ENCODE measurements at regions not wholly inside any gene's neighbourhood (a gene's known extent, or its start where the extent isn't known, plus 50 kb on each side); places are given as distances from the start of the nearest gene placed in this dataset.

DNA sequence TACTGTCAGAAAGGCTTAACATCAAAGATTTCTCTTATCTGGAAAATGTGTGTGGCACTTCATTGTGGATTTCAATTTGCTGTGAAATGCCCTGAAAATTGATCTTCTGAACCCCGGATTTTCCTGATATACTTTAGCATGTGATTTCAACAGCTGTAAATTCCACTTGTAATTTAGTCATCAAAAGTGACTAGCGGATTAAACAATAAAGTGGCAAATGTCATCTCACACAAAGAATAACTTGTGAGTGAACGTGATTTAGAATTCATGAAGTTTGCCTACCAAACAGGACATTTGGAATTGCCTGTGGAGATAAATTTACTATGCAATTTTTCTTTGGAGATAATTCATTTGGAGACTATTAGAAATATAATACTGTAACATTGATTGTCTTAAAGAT lies 601.6 kb downstream of the COL12A1 start:
- Histone ChIP-seq H3K4me1 (no peaks in the 10 kb centered on the region), H3K27me3 (no peaks in the 10 kb centered on the region), H3K9me3 (no peaks in the 10 kb centered on the region), H3K4me3 (no peak overlapping the region), H3K36me3 (no peaks in the 10 kb centered on the region), H3K27ac (no peak overlapping the region)
- intact Hi-C loops (cut with DNase I): loop anchor here (10.0 kb wide), 1 partner anchor 601 kb away; the partner anchor contains the start of gene COL12A1
- no peak for DNase-seq (ENCODE audit: extremely low spot score in 2 of 2)
- TF ChIP-seq POLR2A (IDR thresholded peaks at IDR 0.05): no peak
- TF ChIP-seq, protein P1, sequence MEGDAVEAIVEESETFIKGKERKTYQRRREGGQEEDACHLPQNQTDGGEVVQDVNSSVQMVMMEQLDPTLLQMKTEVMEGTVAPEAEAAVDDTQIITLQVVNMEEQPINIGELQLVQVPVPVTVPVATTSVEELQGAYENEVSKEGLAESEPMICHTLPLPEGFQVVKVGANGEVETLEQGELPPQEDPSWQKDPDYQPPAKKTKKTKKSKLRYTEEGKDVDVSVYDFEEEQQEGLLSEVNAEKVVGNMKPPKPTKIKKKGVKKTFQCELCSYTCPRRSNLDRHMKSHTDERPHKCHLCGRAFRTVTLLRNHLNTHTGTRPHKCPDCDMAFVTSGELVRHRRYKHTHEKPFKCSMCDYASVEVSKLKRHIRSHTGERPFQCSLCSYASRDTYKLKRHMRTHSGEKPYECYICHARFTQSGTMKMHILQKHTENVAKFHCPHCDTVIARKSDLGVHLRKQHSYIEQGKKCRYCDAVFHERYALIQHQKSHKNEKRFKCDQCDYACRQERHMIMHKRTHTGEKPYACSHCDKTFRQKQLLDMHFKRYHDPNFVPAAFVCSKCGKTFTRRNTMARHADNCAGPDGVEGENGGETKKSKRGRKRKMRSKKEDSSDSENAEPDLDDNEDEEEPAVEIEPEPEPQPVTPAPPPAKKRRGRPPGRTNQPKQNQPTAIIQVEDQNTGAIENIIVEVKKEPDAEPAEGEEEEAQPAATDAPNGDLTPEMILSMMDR (IDR thresholded peaks at IDR 0.05): no peak
- no peak for TF ChIP-seq POLR2AphosphoS5 (IDR thresholded peaks at IDR 0.05; ENCODE audit: insufficient read depth in 1 of 2, low read depth in 1 of 2)

DNA sequence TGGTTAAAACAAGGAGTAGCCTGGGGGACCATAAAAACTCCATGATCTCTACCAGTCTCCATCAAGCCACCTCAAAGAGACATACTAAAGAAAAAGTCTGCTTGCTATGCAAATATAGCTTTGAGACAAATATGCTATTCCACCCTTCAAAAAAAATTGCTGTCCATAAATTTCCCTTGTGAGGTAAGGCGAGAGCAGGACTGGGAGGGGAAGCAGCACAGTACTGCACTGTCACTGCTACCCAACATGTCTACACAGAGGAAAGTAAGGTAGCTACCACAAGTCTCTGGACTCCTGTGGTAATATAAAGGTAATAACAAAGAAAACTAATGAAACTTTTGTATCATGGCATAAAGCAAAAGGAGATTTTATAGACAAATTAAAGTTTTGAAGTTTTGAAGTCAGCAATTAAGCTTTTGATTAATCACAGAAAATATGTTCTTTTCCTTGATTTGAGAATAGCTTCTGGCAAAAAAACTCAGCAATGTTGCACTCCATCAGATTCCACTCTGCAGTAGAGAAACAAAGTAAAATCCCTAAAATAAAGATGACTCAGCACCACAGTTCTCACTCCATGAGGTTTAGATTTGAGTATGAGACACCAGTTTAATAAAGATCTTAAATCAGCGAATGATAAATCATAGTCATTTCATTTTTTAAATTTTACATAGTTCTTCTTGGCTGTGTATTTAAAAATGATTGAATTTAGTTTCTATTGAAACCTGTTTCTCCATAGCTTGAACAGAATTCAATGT lies 602.4 kb downstream of the COL12A1 start:
- Histone ChIP-seq H3K4me3 (no peak overlapping the region), H3K36me3 (no peaks in the 10 kb centered on the region), H3K27ac (no peak overlapping the region), H3K9me3 (no peaks in the 10 kb centered on the region), H3K4me1 (no peaks in the 10 kb centered on the region), H3K27me3 (no peaks in the 10 kb centered on the region)
- TF ChIP-seq POLR2AphosphoS5 (IDR thresholded peaks at IDR 0.05; ENCODE audit: insufficient read depth in 1 of 2, low read depth in 1 of 2): no peak
- intact Hi-C loops (cut with DNase I): loop anchor here (10.0 kb wide), 1 partner anchor 601 kb away; the partner anchor contains the start of gene COL12A1
- no peak for DNase-seq (ENCODE audit: extremely low spot score in 2 of 2)

DNA sequence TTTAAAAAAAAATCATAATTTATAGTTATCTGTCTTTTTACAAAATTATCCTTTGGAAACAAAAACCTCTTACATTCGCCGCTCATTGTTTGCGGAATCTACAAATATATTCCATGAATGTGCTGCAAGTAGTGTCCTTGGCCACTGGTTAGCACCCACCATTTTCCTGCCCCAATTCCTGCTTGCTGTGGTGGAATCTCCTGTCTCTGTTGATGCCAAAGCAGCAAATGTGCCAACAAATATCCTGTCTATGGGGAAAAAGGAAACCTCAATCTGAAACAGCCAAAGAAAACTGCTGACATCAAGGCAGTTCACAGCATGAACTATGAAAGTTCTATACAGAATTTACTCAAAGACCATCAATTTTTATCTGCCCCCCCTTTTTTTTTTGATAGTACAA lies 603.6 kb downstream of the COL12A1 start:
- H3K9me3 ChIP-seq: no peaks in the 10 kb centered on the region
- H3K4me1 ChIP-seq: no peaks in the 10 kb centered on the region
- no peak for DNase-seq (ENCODE audit: extremely low spot score in 2 of 2)
- TF ChIP-seq, protein P1 (IDR thresholded peaks at IDR 0.05): no peak
- TF ChIP-seq POLR2A (IDR thresholded peaks at IDR 0.05) (no peak), POLR2AphosphoS5 (IDR thresholded peaks at IDR 0.05; ENCODE audit: insufficient read depth in 1 of 2, low read depth in 1 of 2) (no peak)
- intact Hi-C loops (cut with DNase I): loop anchor here (10.0 kb wide), 1 partner anchor 603 kb away; the partner anchor contains the start of gene COL12A1
- H3K27ac ChIP-seq: no peak overlapping the region
- no peaks in the 10 kb centered on the region for H3K27me3 ChIP-seq
- no peak overlapping the region for H3K4me3 ChIP-seq
- H3K36me3 ChIP-seq: no peaks in the 10 kb centered on the region

DNA sequence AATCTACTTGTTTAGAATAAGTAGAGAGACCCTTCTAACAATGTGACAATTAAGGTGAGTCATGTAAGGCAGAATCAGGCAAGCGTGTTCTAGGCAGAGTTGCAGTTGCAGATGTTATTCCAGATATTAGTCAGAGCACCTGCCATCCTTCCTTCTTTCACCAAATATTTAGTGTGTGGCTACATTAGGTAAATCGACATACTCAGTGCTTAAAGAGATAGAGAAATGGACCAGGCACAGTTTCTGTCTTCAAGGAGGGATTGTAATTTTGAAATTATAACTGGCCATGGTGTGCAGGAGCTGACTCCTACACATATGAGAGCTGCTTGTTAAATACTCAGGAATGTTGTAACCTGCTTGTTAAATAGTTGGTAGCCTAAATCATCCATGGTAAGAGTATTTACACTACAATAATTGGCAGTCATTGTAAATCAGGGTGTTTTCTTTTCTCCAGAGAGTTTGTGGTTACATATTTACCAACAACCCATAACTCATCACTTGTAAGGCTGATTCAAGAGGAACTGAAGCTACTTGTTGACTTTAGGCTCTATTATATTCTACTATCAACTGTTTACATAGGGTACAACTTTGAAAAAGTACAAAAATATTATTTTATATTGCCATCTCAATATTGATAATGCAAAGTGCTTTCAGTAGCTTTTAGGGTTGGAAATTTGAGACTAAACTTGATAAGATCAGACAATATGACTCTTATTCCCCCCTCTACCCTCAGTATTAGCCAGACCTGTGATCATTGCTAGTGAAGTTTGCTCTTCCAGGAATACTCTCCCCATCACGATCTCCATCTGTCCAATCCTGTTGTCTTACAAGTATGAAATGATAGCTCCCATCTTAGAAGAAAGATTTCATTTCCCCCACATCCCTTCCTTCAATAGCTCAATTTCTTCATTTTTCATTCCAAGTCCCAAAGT lies 607.1 kb downstream of the COL12A1 start:
- Histone ChIP-seq H3K9me3 (no peaks in the 10 kb centered on the region), H3K27me3 (no peaks in the 10 kb centered on the region), H3K4me1 (no peaks in the 10 kb centered on the region), H3K4me3 (no peak overlapping the region), H3K36me3 (no peaks in the 10 kb centered on the region), H3K27ac (no peak overlapping the region)
- TF ChIP-seq, protein P1 (IDR thresholded peaks at IDR 0.05): no peak
- TF ChIP-seq POLR2A (IDR thresholded peaks at IDR 0.05) (no peak), POLR2AphosphoS5 (IDR thresholded peaks at IDR 0.05; ENCODE audit: insufficient read depth in 1 of 2, low read depth in 1 of 2) (no peak)
- intact Hi-C loops (cut with DNase I): no loop called here
- DNase-seq (ENCODE audit: extremely low spot score in 2 of 2): no peak

DNA sequence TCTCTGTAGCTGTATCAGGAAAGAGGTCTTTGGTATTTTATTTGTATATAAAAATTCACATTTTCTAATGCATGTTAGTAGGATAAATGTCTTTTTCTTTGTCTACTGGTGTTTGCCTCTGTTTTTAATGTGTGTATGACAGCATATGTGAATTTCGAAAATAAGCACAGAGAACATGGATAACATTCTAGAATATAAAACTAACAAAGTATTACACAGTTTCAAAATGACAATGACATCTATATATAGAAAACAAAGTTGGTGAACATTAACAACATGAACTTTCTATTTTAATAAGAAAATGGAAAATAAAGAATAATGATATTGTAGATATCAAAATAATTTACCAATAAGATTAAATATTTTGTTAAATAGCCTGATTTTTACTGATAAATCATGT lies 608.0 kb downstream of the COL12A1 start:
- no peaks in the 10 kb centered on the region for H3K27me3 ChIP-seq
- intact Hi-C loops (cut with DNase I): no loop called here
- no peaks in the 10 kb centered on the region for H3K36me3 ChIP-seq
- no peaks in the 10 kb centered on the region for H3K4me1 ChIP-seq
- no peaks in the 10 kb centered on the region for H3K9me3 ChIP-seq
- H3K4me3 ChIP-seq: no peak overlapping the region
- no peak overlapping the region for H3K27ac ChIP-seq
- TF ChIP-seq, protein P1 (IDR thresholded peaks at IDR 0.05): no peak
- TF ChIP-seq POLR2A (IDR thresholded peaks at IDR 0.05) (no peak), POLR2AphosphoS5 (IDR thresholded peaks at IDR 0.05; ENCODE audit: insufficient read depth in 1 of 2, low read depth in 1 of 2) (no peak)
- DNase-seq (ENCODE audit: extremely low spot score in 2 of 2): no peak

Measured in vagina (tissue), 2 donors.